GM23338 (cell line): ENCODE measurements at regions not wholly inside any gene's neighbourhood (a gene's known extent, or its start where the extent isn't known, plus 50 kb on each side); places are given as distances from the start of the nearest gene placed in this dataset.

Experiments
- ATAC-seq: fragments of 200-7000 bp; cut with Tn5 transposase; 3 replicates; pipeline ENCODE4 v1.9.1; 2020
- DNase-seq: peaks from one replicate; pipeline ENCODE4 v3.0.0-alpha.2; 2015; ENCODE audit warnings: low spot score
- H2AFZ ChIP-seq: fragments of 200-600 bp; sonication (generic); 2 replicates; pipeline ENCODE4 v1.8.0; 2016; ENCODE audit warnings: antibody characterized with exemption, mild to moderate bottlenecking, moderate library complexity
- H3F3A ChIP-seq: fragments of 200-600 bp; sonication (generic); replicated peaks from 2 replicates; pipeline ENCODE4 v1.8.0; 2017; ENCODE audit warnings: antibody characterized with exemption, mixed run types, low read depth
- H3K27ac ChIP-seq: fragments of 200-600 bp; sonication (generic); 2 replicates; pipeline ENCODE4 v1.6.1; 2016; ENCODE audit warnings: low read depth
- H3K27me3 ChIP-seq: fragments of 200-600 bp; sonication (generic); 2 replicates; pipeline ENCODE4 v1.8.0; 2016; ENCODE audit warnings: mild to moderate bottlenecking, mixed run types, moderate library complexity; ENCODE audit not compliant: insufficient read depth
- H3K36me3 ChIP-seq: fragments of 200-600 bp; sonication (generic); 2 replicates; pipeline ENCODE4 v1.8.0; 2016; ENCODE audit warnings: mild to moderate bottlenecking; ENCODE audit not compliant: insufficient read depth
- H3K4me1 ChIP-seq: fragments of 200-600 bp; sonication (generic); 2 replicates; pipeline ENCODE4 v1.8.0; 2016; ENCODE audit warnings: mild to moderate bottlenecking, moderate library complexity; ENCODE audit not compliant: insufficient read depth
- H3K4me2 ChIP-seq: fragments of 200-600 bp; sonication (generic); 2 replicates; pipeline ENCODE4 v1.7.1; 2017; ENCODE audit warnings: mixed run types
- H3K4me3 ChIP-seq: fragments of 200-600 bp; sonication (generic); 2 replicates; pipeline ENCODE4 v1.6.1; 2016; ENCODE audit warnings: mixed run types
- H3K79me2 ChIP-seq: fragments of 200-600 bp; sonication (generic); replicated peaks from 2 replicates; pipeline ENCODE4 v1.8.0; 2017; ENCODE audit warnings: mild to moderate bottlenecking; ENCODE audit not compliant: insufficient read depth
- H3K9me2 ChIP-seq: fragments of 200-600 bp; sonication (generic); 2 replicates; pipeline ENCODE4 v1.8.0; 2017; ENCODE audit not compliant: insufficient read depth
- H4K20me1 ChIP-seq: fragments of 200-600 bp; sonication (generic); replicated peaks from 2 replicates; pipeline ENCODE4 v1.8.0; 2017; ENCODE audit warnings: mild to moderate bottlenecking; ENCODE audit not compliant: insufficient read depth
- H3K27ac Mint-ChIP-seq: 2 replicates; pipeline ENCODE4 v1.8.0; 2020; ENCODE audit warnings: inconsistent platforms, mild to moderate bottlenecking, moderate library complexity, mixed read lengths
- H3K27me3 Mint-ChIP-seq: 3 replicates; pipeline ENCODE4 v1.8.0; 2022; ENCODE audit warnings: low read depth, mild to moderate bottlenecking, moderate library complexity, mixed read lengths, inconsistent platforms; ENCODE audit not compliant: insufficient read depth, poor library complexity
- H3K36me3 Mint-ChIP-seq: 3 replicates; pipeline ENCODE4 v1.8.0; 2021; ENCODE audit warnings: low read depth, mild to moderate bottlenecking, inconsistent platforms, moderate library complexity, mixed read lengths
- H3K4me1 Mint-ChIP-seq: 3 replicates; pipeline ENCODE4 v1.8.0; 2020; ENCODE audit warnings: mild to moderate bottlenecking, inconsistent platforms, mixed read lengths
- H3K4me3 Mint-ChIP-seq: 3 replicates; pipeline ENCODE4 v1.8.0; 2021; ENCODE audit warnings: moderate library complexity, mild to moderate bottlenecking, inconsistent platforms, mixed read lengths
- H3K9me3 Mint-ChIP-seq: 3 replicates; pipeline ENCODE4 v1.8.0; 2020; ENCODE audit warnings: moderate library complexity, mild to moderate bottlenecking, inconsistent platforms, mixed read lengths
- CREB1 ChIP-seq: fragments of 250-450 bp; sonication (Bioruptor Pico); IDR thresholded peaks from 2 replicates; pipeline ENCODE4 v1.5.0; 2020; ENCODE audit warnings: low read depth, mild to moderate bottlenecking, moderate library complexity
- EZH2 ChIP-seq: fragments of 200-600 bp; sonication (generic); IDR thresholded peaks from one replicate; pipeline ENCODE4 v1.8.0; 2017; ENCODE audit warnings: antibody characterized with exemption, mild to moderate bottlenecking, low read depth; ENCODE audit not compliant: unreplicated experiment
- EZH2phosphoT487 ChIP-seq: fragments of 200-600 bp; sonication (generic); IDR thresholded peaks from one replicate; pipeline ENCODE4 v1.8.1; 2018; ENCODE audit warnings: antibody characterized with exemption; ENCODE audit not compliant: unreplicated experiment
- JUNB ChIP-seq: IDR thresholded peaks from one replicate; pipeline ENCODE4 v1.6.1; 2016; ENCODE audit warnings: antibody characterized with exemption; ENCODE audit not compliant: unreplicated experiment
- NANOG ChIP-seq: IDR thresholded peaks from 2 replicates; pipeline ENCODE4 v1.6.1; 2016; ENCODE audit warnings: antibody characterized with exemption, borderline replicate concordance
- POLR2AphosphoS5 ChIP-seq: IDR thresholded peaks from 2 replicates; pipeline ENCODE4 v1.6.1; 2016; ENCODE audit warnings: antibody characterized with exemption, low read depth
- ZNF114 ChIP-seq: fragments of 250-450 bp; sonication (Bioruptor Pico); IDR thresholded peaks from 2 replicates; pipeline ENCODE4 v1.5.0; 2020; ENCODE audit warnings: mild to moderate bottlenecking, moderate library complexity
- ZNF331 ChIP-seq: fragments of 250-450 bp; sonication (Bioruptor Pico); IDR thresholded peaks from 2 replicates; pipeline ENCODE4 v1.5.0; 2020; ENCODE audit warnings: low read depth, mild to moderate bottlenecking, moderate library complexity
- TF ChIP-seq, protein P1 (sequence below): fragments of 250-450 bp; sonication (Bioruptor Pico); IDR thresholded peaks from 2 replicates; pipeline ENCODE4 v1.5.0; 2020; ENCODE audit warnings: mild to moderate bottlenecking, moderate library complexity
- TF ChIP-seq, protein P2 (sequence below): IDR thresholded peaks from one replicate; pipeline ENCODE4 v1.6.1; 2018; ENCODE audit warnings: antibody characterized with exemption; ENCODE audit not compliant: unreplicated experiment
- TF ChIP-seq, protein P3 (sequence below): IDR thresholded peaks from 2 replicates; pipeline ENCODE4 v1.6.1; 2016; ENCODE audit warnings: antibody characterized with exemption

- H3K27ac Mint-ChIP-seq = no peak overlapping the region
- ATAC-seq (no peak), DNase-seq (no peak)
- peaks cover 2% of the 10 kb centered on the region for H3K27me3 Mint-ChIP-seq
- Histone ChIP-seq H3K4me2 (no peak overlapping the region), H2AFZ (no peak overlapping the region), H4K20me1 (no peaks in the 10 kb centered on the region), H3K27ac (no peak overlapping the region), H3K79me2 (no peaks in the 10 kb centered on the region), H3K27me3 (no peaks in the 10 kb centered on the region), H3K4me3 (no peak overlapping the region), H3K4me1 (no peaks in the 10 kb centered on the region), H3F3A (no peaks in the 10 kb centered on the region), H3K9me2 (no peaks in the 10 kb centered on the region), H3K36me3 (no peaks in the 10 kb centered on the region)
- H3K4me1 Mint-ChIP-seq = no peaks in the 10 kb centered on the region
- no peak for TF ChIP-seq POLR2AphosphoS5
- TF ChIP-seq CREB1 (CRISPR knock-in tag) = no peak
- TF ChIP-seq EZH2phosphoT487 = no peak
- TF ChIP-seq EZH2 = no peak
- no peak for TF ChIP-seq NANOG
- TF ChIP-seq, protein P1, sequence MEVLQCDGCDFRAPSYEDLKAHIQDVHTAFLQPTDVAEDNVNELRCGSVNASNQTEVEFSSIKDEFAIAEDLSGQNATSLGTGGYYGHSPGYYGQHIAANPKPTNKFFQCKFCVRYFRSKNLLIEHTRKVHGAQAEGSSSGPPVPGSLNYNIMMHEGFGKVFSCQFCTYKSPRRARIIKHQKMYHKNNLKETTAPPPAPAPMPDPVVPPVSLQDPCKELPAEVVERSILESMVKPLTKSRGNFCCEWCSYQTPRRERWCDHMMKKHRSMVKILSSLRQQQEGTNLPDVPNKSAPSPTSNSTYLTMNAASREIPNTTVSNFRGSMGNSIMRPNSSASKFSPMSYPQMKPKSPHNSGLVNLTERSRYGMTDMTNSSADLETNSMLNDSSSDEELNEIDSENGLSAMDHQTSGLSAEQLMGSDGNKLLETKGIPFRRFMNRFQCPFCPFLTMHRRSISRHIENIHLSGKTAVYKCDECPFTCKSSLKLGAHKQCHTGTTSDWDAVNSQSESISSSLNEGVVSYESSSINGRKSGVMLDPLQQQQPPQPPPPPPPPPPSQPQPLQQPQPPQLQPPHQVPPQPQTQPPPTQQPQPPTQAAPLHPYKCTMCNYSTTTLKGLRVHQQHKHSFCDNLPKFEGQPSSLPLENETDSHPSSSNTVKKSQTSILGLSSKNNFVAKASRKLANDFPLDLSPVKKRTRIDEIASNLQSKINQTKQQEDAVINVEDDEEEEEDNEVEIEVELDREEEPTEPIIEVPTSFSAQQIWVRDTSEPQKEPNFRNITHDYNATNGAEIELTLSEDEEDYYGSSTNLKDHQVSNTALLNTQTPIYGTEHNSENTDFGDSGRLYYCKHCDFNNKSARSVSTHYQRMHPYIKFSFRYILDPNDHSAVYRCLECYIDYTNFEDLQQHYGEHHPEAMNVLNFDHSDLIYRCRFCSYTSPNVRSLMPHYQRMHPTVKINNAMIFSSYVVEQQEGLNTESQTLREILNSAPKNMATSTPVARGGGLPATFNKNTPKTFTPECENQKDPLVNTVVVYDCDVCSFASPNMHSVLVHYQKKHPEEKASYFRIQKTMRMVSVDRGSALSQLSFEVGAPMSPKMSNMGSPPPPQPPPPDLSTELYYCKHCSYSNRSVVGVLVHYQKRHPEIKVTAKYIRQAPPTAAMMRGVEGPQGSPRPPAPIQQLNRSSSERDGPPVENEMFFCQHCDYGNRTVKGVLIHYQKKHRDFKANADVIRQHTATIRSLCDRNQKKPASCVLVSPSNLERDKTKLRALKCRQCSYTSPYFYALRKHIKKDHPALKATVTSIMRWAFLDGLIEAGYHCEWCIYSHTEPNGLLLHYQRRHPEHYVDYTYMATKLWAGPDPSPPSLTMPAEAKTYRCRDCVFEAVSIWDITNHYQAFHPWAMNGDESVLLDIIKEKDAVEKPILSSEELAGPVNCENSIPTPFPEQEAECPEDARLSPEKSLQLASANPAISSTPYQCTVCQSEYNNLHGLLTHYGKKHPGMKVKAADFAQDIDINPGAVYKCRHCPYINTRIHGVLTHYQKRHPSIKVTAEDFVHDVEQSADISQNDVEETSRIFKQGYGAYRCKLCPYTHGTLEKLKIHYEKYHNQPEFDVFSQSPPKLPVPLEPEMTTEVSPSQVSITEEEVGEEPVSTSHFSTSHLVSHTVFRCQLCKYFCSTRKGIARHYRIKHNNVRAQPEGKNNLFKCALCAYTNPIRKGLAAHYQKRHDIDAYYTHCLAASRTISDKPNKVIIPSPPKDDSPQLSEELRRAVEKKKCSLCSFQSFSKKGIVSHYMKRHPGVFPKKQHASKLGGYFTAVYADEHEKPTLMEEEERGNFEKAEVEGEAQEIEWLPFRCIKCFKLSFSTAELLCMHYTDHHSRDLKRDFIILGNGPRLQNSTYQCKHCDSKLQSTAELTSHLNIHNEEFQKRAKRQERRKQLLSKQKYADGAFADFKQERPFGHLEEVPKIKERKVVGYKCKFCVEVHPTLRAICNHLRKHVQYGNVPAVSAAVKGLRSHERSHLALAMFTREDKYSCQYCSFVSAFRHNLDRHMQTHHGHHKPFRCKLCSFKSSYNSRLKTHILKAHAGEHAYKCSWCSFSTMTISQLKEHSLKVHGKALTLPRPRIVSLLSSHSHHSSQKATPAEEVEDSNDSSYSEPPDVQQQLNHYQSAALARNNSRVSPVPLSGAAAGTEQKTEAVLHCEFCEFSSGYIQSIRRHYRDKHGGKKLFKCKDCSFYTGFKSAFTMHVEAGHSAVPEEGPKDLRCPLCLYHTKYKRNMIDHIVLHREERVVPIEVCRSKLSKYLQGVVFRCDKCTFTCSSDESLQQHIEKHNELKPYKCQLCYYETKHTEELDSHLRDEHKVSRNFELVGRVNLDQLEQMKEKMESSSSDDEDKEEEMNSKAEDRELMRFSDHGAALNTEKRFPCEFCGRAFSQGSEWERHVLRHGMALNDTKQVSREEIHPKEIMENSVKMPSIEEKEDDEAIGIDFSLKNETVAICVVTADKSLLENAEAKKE (CRISPR knock-in tag) = no peak
- TF ChIP-seq, protein P2, sequence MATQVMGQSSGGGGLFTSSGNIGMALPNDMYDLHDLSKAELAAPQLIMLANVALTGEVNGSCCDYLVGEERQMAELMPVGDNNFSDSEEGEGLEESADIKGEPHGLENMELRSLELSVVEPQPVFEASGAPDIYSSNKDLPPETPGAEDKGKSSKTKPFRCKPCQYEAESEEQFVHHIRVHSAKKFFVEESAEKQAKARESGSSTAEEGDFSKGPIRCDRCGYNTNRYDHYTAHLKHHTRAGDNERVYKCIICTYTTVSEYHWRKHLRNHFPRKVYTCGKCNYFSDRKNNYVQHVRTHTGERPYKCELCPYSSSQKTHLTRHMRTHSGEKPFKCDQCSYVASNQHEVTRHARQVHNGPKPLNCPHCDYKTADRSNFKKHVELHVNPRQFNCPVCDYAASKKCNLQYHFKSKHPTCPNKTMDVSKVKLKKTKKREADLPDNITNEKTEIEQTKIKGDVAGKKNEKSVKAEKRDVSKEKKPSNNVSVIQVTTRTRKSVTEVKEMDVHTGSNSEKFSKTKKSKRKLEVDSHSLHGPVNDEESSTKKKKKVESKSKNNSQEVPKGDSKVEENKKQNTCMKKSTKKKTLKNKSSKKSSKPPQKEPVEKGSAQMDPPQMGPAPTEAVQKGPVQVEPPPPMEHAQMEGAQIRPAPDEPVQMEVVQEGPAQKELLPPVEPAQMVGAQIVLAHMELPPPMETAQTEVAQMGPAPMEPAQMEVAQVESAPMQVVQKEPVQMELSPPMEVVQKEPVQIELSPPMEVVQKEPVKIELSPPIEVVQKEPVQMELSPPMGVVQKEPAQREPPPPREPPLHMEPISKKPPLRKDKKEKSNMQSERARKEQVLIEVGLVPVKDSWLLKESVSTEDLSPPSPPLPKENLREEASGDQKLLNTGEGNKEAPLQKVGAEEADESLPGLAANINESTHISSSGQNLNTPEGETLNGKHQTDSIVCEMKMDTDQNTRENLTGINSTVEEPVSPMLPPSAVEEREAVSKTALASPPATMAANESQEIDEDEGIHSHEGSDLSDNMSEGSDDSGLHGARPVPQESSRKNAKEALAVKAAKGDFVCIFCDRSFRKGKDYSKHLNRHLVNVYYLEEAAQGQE = no peak
- no peak for TF ChIP-seq JUNB
- TF ChIP-seq ZNF331 (CRISPR knock-in tag) = no peak
- no peak for TF ChIP-seq ZNF114 (CRISPR knock-in tag)
- TF ChIP-seq, protein P3, sequence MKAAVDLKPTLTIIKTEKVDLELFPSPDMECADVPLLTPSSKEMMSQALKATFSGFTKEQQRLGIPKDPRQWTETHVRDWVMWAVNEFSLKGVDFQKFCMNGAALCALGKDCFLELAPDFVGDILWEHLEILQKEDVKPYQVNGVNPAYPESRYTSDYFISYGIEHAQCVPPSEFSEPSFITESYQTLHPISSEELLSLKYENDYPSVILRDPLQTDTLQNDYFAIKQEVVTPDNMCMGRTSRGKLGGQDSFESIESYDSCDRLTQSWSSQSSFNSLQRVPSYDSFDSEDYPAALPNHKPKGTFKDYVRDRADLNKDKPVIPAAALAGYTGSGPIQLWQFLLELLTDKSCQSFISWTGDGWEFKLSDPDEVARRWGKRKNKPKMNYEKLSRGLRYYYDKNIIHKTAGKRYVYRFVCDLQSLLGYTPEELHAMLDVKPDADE = no peak
- H3K36me3 Mint-ChIP-seq = no peaks in the 10 kb centered on the region
- H3K4me3 Mint-ChIP-seq = no peak overlapping the region
- no peaks in the 10 kb centered on the region for H3K9me3 Mint-ChIP-seq
These were observed 113.7 kb upstream of the DPYD start for GRCh38 chr1:98034505-98034904.
